ENCODE measurements at regions not wholly inside any gene's neighbourhood (a gene's known extent, or its start where the extent isn't known, plus 50 kb on each side); places are given as distances from the start of the nearest gene placed in this dataset.

- H2AK5ac ChIP-seq (ENCODE audit: low read depth, low read length), result no peak overlapping the region
- in situ Hi-C loops (cut with MboI; ENCODE audit: low sequenced_read_pairs), result no loop called here
- POLR2A ChIA-PET (ENCODE audit: unreplicated experiment), result no interaction called here
Measured at GRCh38 chr1:168490306-168490705, 53.5 kb downstream of the XCL2 start.

More at GRCh38 chr1:168490306-168490705, 53.5 kb downstream of the XCL2 start:
- no peak overlapping the region for H2BK120ac ChIP-seq (ENCODE audit: low read depth, low read length)
- no peak overlapping the region for H3K4me2 ChIP-seq (ENCODE audit: low read depth, low read length)
- intact Hi-C loops (cut with micrococcal nuclease), result no loop called here
- CTCF ChIA-PET, result no interaction called here
- no peak overlapping the region for H3K4me3 ChIP-seq (ENCODE audit: insufficient read depth, low read depth, low read length)
- H3K36me3 ChIP-seq (ENCODE audit: control insufficient read depth, insufficient read depth, low read length), result no peaks in the 10 kb centered on the region
- H4K20me1 ChIP-seq (ENCODE audit: insufficient read depth, low read length), result no peaks in the 10 kb centered on the region
- H3K4me1 ChIP-seq (ENCODE audit: control insufficient read depth, insufficient read depth, low read length), result peaks cover 2% of the 10 kb centered on the region; the same call in 1 of the 2 replicates
- ATAC-seq (ENCODE audit: low read depth) (no peak), DNase-seq (no peak)
- no peak overlapping the region for H3K4ac ChIP-seq (ENCODE audit: low read depth, low read length)
- H2AFZ ChIP-seq (replicated peaks; ENCODE audit: low read length, poor library complexity), result no peak overlapping the region
- no peak overlapping the region for H3K27ac ChIP-seq (ENCODE audit: insufficient read depth, low read length)
- no peak overlapping the region for H4K5ac ChIP-seq (ENCODE audit: low read depth, low read length)
- BruUV-seq (replicated peaks), result no TSS peak
- H2BK15ac ChIP-seq (ENCODE audit: low read depth, low read length), result no peak overlapping the region
- H3K9me3 ChIP-seq (ENCODE audit: control insufficient read depth, insufficient read depth, low read length), result no peaks in the 10 kb centered on the region
- H4K8ac ChIP-seq (ENCODE audit: low read depth in 2 of 2, low read length in 2 of 2), result no peak overlapping the region
- dilution Hi-C loops (cut with HindIII; ENCODE audit: low sequenced_read_pairs, unreplicated experiment), result no loop called here
- no peak overlapping the region for H2BK20ac ChIP-seq (ENCODE audit: low read depth, low read length)
- H4K91ac ChIP-seq (ENCODE audit: insufficient read depth, low read depth, low read length), result no peak overlapping the region
- no peak for TF ChIP-seq RCOR1 (IDR thresholded peaks at IDR 0.05; ENCODE audit: insufficient replicate concordance, low read length)
- no peak for TF ChIP-seq FOS (IDR thresholded peaks at IDR 0.05; ENCODE audit: low read depth, low read length)
- no peak for TF ChIP-seq RFX5 (IDR thresholded peaks at IDR 0.05; ENCODE audit: low read depth, low read length)
- TF ChIP-seq CTCF (conservative IDR thresholded peaks at IDR 0.05; ENCODE audit: low read depth, low read length), result no peak
- TF ChIP-seq MXI1 (IDR thresholded peaks at IDR 0.05; ENCODE audit: borderline replicate concordance, low read depth, low read length), result no peak
- TF ChIP-seq ELK1 (IDR thresholded peaks at IDR 0.05; ENCODE audit: borderline replicate concordance, low read depth, low read length), result no peak
- TF ChIP-seq MAZ (IDR thresholded peaks at IDR 0.05; ENCODE audit: borderline replicate concordance, low read depth, low read length), result no peak
- TF ChIP-seq BHLHE40 (IDR thresholded peaks at IDR 0.05; ENCODE audit: low read depth, low read length), result no peak
- TF ChIP-seq POLR2A (IDR thresholded peaks at IDR 0.05; ENCODE audit: low read depth, low read length), result no peak
- TF ChIP-seq CEBPB (IDR thresholded peaks at IDR 0.05; ENCODE audit: low read depth, low read length), result no peak
- no peak for TF ChIP-seq CHD1 (IDR thresholded peaks at IDR 0.05; ENCODE audit: low read depth, low read length)
- no peak for TF ChIP-seq MAFK (IDR thresholded peaks at IDR 0.05; ENCODE audit: low read depth, low read length)
- TF ChIP-seq SMC3 (IDR thresholded peaks at IDR 0.05; ENCODE audit: low read depth, low read length), result no peak
- TF ChIP-seq NFE2L2 (IDR thresholded peaks at IDR 0.05; ENCODE audit: low read depth, low read length), result no peak
- TF ChIP-seq USF2 (IDR thresholded peaks at IDR 0.05; ENCODE audit: low read depth, low read length), result no peak
- no peak for TF ChIP-seq RAD21 (IDR thresholded peaks at IDR 0.05; ENCODE audit: low read length)
- H3K79me1 ChIP-seq (ENCODE audit: low read depth in 1 of 2, low read length in 2 of 2), result no peaks in the 10 kb centered on the region
- no peak overlapping the region for H3K18ac ChIP-seq (ENCODE audit: low read depth, low read length)
- H3K9ac ChIP-seq (ENCODE audit: low read depth, low read length), result no peak overlapping the region
- no peaks in the 10 kb centered on the region for H3K27me3 ChIP-seq (ENCODE audit: control insufficient read depth, insufficient read depth, low read length)
- no peak overlapping the region for H2AK9ac ChIP-seq (replicated peaks; ENCODE audit: low read depth, low read length, poor library complexity)
- H2BK5ac ChIP-seq (ENCODE audit: low read depth, low read length, poor library complexity, severe bottlenecking), result no peak overlapping the region
- H3K56ac ChIP-seq (ENCODE audit: extremely low read depth, insufficient read depth, low read length), result no peak overlapping the region
- no peaks in the 10 kb centered on the region for H3K9me1 ChIP-seq (ENCODE audit: insufficient read depth, low read length)
- H3K14ac ChIP-seq (replicated peaks; ENCODE audit: low read depth, low read length), result no peak overlapping the region
- H3K23ac ChIP-seq (ENCODE audit: low read depth, low read length), result no peak overlapping the region
